PC-3 (cell line): ENCODE measurements at regions not wholly inside any gene's neighbourhood (a gene's known extent, or its start where the extent isn't known, plus 50 kb on each side); places are given as distances from the start of the nearest gene placed in this dataset.

ENCODE experiments used
- ATAC-seq: fragments of 200-7000 bp; cut with Tn5 transposase; 2 replicates; pipeline ENCODE4 v1.9.1; 2020; ENCODE audit warnings: mild to moderate bottlenecking, moderate library complexity
- BruUV-seq: library from RNA; stranded (reverse); fragments of 400-500 nt; replicated peaks from 2 replicates; lab custom pipeline; 2021; lab: Mats Ljungman, UMichigan
- CTCF ChIA-PET: fragments of 300-600 bp; sonication (Branson Sonifier 250); formaldehyde crosslinking; loops from one replicate; lab custom pipeline; 2022; ENCODE audit warnings: antibody characterized with exemption; lab: Charles Lee
- POLR2A ChIA-PET: fragments of 300-600 bp; sonication (Branson Sonifier 250); formaldehyde crosslinking; loops from one replicate; lab custom pipeline; 2022; ENCODE audit warnings: antibody characterized with exemption; ENCODE audit not compliant: unreplicated experiment; lab: Charles Lee
- DNase-seq: peaks from one replicate; pipeline ENCODE4 v3.0.0-alpha.2; 2015
- H2AFZ ChIP-seq: fragments of 300-600 bp; sonication (generic); 2 replicates; pipeline ENCODE4 v1.6.0; 2016; ENCODE audit warnings: antibody characterized with exemption, low read length
- H3F3A ChIP-seq: fragments of 300-600 bp; sonication (generic); one replicate; pipeline ENCODE4 v1.6.0; 2017; ENCODE audit warnings: antibody characterized with exemption, low read length, control low read depth, mild to moderate bottlenecking; ENCODE audit not compliant: unreplicated experiment
- H3K27ac ChIP-seq: fragments of 300-600 bp; sonication (generic); 2 replicates; pipeline ENCODE4 v1.5.1; 2016; ENCODE audit warnings: mild to moderate bottlenecking, low read length
- H3K27me3 ChIP-seq: fragments of 300-600 bp; sonication (generic); 2 replicates; pipeline ENCODE4 v1.6.1; 2016; ENCODE audit warnings: low read length, mixed read lengths
- H3K36me3 ChIP-seq: fragments of 300-600 bp; sonication (generic); 2 replicates; pipeline ENCODE4 v1.6.1; 2016; ENCODE audit warnings: low read depth, mixed run types, low read length, mixed read lengths
- H3K4me1 ChIP-seq: fragments of 300-600 bp; sonication (generic); 2 replicates; pipeline ENCODE4 v1.5.1; 2016; ENCODE audit warnings: low read length; ENCODE audit not compliant: insufficient read depth
- H3K4me2 ChIP-seq: fragments of 300-600 bp; sonication (generic); 2 replicates; pipeline ENCODE4 v1.6.0; 2016; ENCODE audit warnings: low read length
- H3K4me3 ChIP-seq: fragments of 300-600 bp; sonication (generic); 2 replicates; pipeline ENCODE4 v1.5.1; 2016; ENCODE audit warnings: mild to moderate bottlenecking, low read length, mixed read lengths
- H3K79me2 ChIP-seq: fragments of 300-600 bp; sonication (generic); 2 replicates; pipeline ENCODE4 v1.6.1; 2017; ENCODE audit warnings: low read length, mixed read lengths
- H3K9ac ChIP-seq: fragments of 300-600 bp; sonication (generic); 2 replicates; pipeline ENCODE4 v1.6.0; 2016; ENCODE audit warnings: mild to moderate bottlenecking, low read length
- H3K9me2 ChIP-seq: fragments of 300-600 bp; sonication (generic); replicated peaks from 2 replicates; pipeline ENCODE4 v1.6.1; 2016; ENCODE audit warnings: mixed run types, low read length, mixed read lengths
- H3K9me3 ChIP-seq: fragments of 300-600 bp; sonication (generic); 2 replicates; pipeline ENCODE4 v1.6.1; 2016; ENCODE audit warnings: low read length, mixed read lengths
- H4K20me1 ChIP-seq: fragments of 300-600 bp; sonication (generic); 2 replicates; pipeline ENCODE4 v1.6.1; 2016; ENCODE audit warnings: low read length, mixed read lengths
- CTCF ChIP-seq: fragments of 300-600 bp; sonication (generic); conservative IDR thresholded peaks from 2 replicates; pipeline ENCODE4 v1.5.1; 2017; ENCODE audit warnings: antibody characterized with exemption, low read depth, mild to moderate bottlenecking, low read length
- EZH2 ChIP-seq: fragments of 300-600 bp; sonication (generic); IDR thresholded peaks from one replicate; pipeline ENCODE4 v1.6.1; 2017; ENCODE audit warnings: antibody characterized with exemption, mild to moderate bottlenecking, low read length; ENCODE audit not compliant: unreplicated experiment
- EZH2phosphoT487 ChIP-seq: fragments of 300-600 bp; sonication (generic); IDR thresholded peaks from 2 replicates; pipeline ENCODE4 v1.6.1; 2018; ENCODE audit warnings: mild to moderate bottlenecking, antibody characterized with exemption, low read length, borderline replicate concordance
- intact Hi-C: fragments of 100-400 bp; cut with micrococcal nuclease; formaldehyde crosslinking; loops from 2 replicates; pipeline ENCODE4 v1.9.0; 2023

- no peaks in the 10 kb centered on the region for H3K9me2 ChIP-seq
- H3K79me2 ChIP-seq = no peaks in the 10 kb centered on the region
- no peak overlapping the region for H2AFZ ChIP-seq
- no peak overlapping the region for H3K27ac ChIP-seq
- DNase-seq = no peak
- no peaks in the 10 kb centered on the region for H3K36me3 ChIP-seq
- H3K4me2 ChIP-seq = no peak overlapping the region
- H3F3A ChIP-seq = no peaks in the 10 kb centered on the region
- H3K9me3 ChIP-seq = 0 out of 2 replicates have a peak, but pooled peaks cover 2% of the 10 kb centered on the region
- H3K4me1 ChIP-seq = no peaks in the 10 kb centered on the region
- BruUV-seq = no TSS peak
- intact Hi-C loops = loop anchor here (10.0 kb wide), 1 partner anchor 395 kb away; no protein-coding TSS in a partner anchor
- H3K9ac ChIP-seq = no peak overlapping the region
- ChIA-PET POLR2A (no interaction called here), CTCF (no interaction called here)
- TF ChIP-seq EZH2phosphoT487 = no peak
- TF ChIP-seq EZH2 = no peak
- ATAC-seq = no peak
- no peaks in the 10 kb centered on the region for H4K20me1 ChIP-seq
- H3K4me3 ChIP-seq = no peak overlapping the region
- H3K27me3 ChIP-seq = no peaks in the 10 kb centered on the region
These were observed 854.6 kb downstream of the CBLN2 start for GRCh38 chr18:71689416-71690160.

- Histone ChIP-seq H3K79me2 (no peaks in the 10 kb centered on the region), H3K27me3 (no peaks in the 10 kb centered on the region), H3K4me3 (no peak overlapping the region), H3K9me3 (peaks cover 11% of the 10 kb centered on the region; the same call in 1 of the 2 replicates), H3K27ac (no peak overlapping the region), H3K9me2 (no peaks in the 10 kb centered on the region), H3K9ac (no peak overlapping the region), H4K20me1 (no peaks in the 10 kb centered on the region), H3K4me2 (no peak overlapping the region), H3F3A (no peaks in the 10 kb centered on the region), H2AFZ (no peak overlapping the region), H3K36me3 (no peaks in the 10 kb centered on the region), H3K4me1 (no peaks in the 10 kb centered on the region)
- POLR2A ChIA-PET = no interaction called here
- intact Hi-C loops = loop anchor here (10.0 kb wide), 1 partner anchor 402 kb away; no protein-coding TSS in a partner anchor
- no TSS peak for BruUV-seq
- peak; percentile 31 for ATAC-seq
- peak; percentile 50 for DNase-seq
- CTCF ChIA-PET = no interaction called here
- no peak for TF ChIP-seq CTCF
- no peak for TF ChIP-seq EZH2
- no peak for TF ChIP-seq EZH2phosphoT487
These were observed 861.6 kb downstream of the CBLN2 start for GRCh38 chr18:71682591-71682990.

GRCh38 chr18:71678144-71678543 lies 866.0 kb downstream of the CBLN2 start:
- Histone ChIP-seq H4K20me1 (no peaks in the 10 kb centered on the region), H3K36me3 (no peaks in the 10 kb centered on the region), H3K27me3 (no peaks in the 10 kb centered on the region), H2AFZ (no peak overlapping the region), H3K9me2 (no peaks in the 10 kb centered on the region), H3K4me3 (no peak overlapping the region), H3K4me1 (no peaks in the 10 kb centered on the region), H3K9me3 (peaks cover under 1% of the 10 kb centered on the region; the same call in 1 of the 2 replicates), H3K4me2 (no peak overlapping the region), H3K9ac (no peak overlapping the region), H3K27ac (no peak overlapping the region), H3F3A (no peaks in the 10 kb centered on the region), H3K79me2 (no peaks in the 10 kb centered on the region)
- POLR2A ChIA-PET = no interaction called here
- CTCF ChIA-PET = no interaction called here
- TF ChIP-seq EZH2phosphoT487 (no peak), CTCF (no peak), EZH2 (no peak)
- intact Hi-C loops = no loop called here
- DNase-seq (peak; percentile 38), ATAC-seq (peak; percentile 90)
- BruUV-seq = no TSS peak
